Gastrocnemius medialis (tissue), 4 donors: ENCODE measurements at regions not wholly inside any gene's neighbourhood (a gene's known extent, or its start where the extent isn't known, plus 50 kb on each side); places are given as distances from the start of the nearest gene placed in this dataset.
A peak's percentile ranks its signal among the peaks of the same experiment; 100 is the strongest.

Experiments used
- ATAC-seq, 2 donors: fragments of 150-250 bp; one replicate each; pipeline ENCODE4 v1.9.1; 2016
- DNase-seq, 2 donors: peaks; one replicate each; pipeline ENCODE4 v3.0.0-alpha.2; 2019
- H3K27ac ChIP-seq, 4 donors: fragments of 200-600 bp; sonication (generic); 1 replicate in 1 of 4; 2 replicates in 3 of 4; pipeline ENCODE4 v1.5.1; 2016 to 2018; ENCODE audit warnings: mild to moderate bottlenecking in 2 of 4, moderate library complexity in 1 of 4
- H3K27me3 ChIP-seq, 3 donors: fragments of 200-600 bp; sonication (generic) in 2 of 3; 1 replicate in 1 of 3; 2 replicates in 2 of 3; pipeline versions ENCODE4 v1.5.1 to v1.6.0; 2016 to 2019; ENCODE audit warnings: mild to moderate bottlenecking in 1 of 3, moderate library complexity in 1 of 3
- H3K36me3 ChIP-seq, 2 donors: fragments of 200-600 bp; sonication (generic) in 1 of 2; one replicate each; pipeline ENCODE4 v1.5.1; 2017 to 2018
- H3K4me1 ChIP-seq, 2 donors: fragments of 200-600 bp; sonication (generic) in 1 of 2; one replicate each; pipeline ENCODE4 v1.5.1; 2016 to 2017; ENCODE audit warnings: mild to moderate bottlenecking in 2 of 2
- H3K4me3 ChIP-seq, 4 donors: fragments of 200-600 bp; sonication (generic) in 3 of 4; 1 replicate in 1 of 4; 2 replicates in 3 of 4; pipeline ENCODE4 v1.5.1; 2016 to 2019; ENCODE audit warnings: mild to moderate bottlenecking in 2 of 4
- H3K9me3 ChIP-seq, 3 donors: fragments of 200-600 bp; sonication (generic) in 2 of 3; 1 replicate in 1 of 3; 2 replicates in 2 of 3; pipeline ENCODE4 v1.5.1; 2016 to 2019
- CTCF ChIP-seq, 5 experiments: fragments of 450-650 bp in 3 of 5; fragments of 200-600 bp in 2 of 5; sonication (generic) in 2 of 5; IDR thresholded peaks in 4 of 5; conservative IDR thresholded peaks in 1 of 5; 1 replicate in 4 of 5; 2 replicates in 1 of 5; pipeline ENCODE4 v1.5.1; 2016 to 2019; ENCODE audit warnings: antibody characterized with exemption in 5 of 5, mild to moderate bottlenecking in 3 of 5, moderate library complexity in 3 of 5
- POLR2A ChIP-seq, 2 donors: fragments of 450-650 bp; IDR thresholded peaks; one replicate each; pipeline ENCODE4 v1.6.1; 2017; ENCODE audit warnings: antibody characterized with exemption in 2 of 2, mild to moderate bottlenecking in 2 of 2, moderate library complexity in 2 of 2
- in situ Hi-C, 4 donors: fragments of 200-750 bp; cut with MboI; loops; one replicate each; pipeline versions ENCODE4 v1.15.0 to v1.8.0; 2017; ENCODE audit warnings: low sequenced_read_pairs in 4 of 4
- intact Hi-C: fragments of 100-400 bp; cut with DNase I; formaldehyde crosslinking; loops from one replicate; pipeline ENCODE4 v1.15.1; 2023; ENCODE audit warnings: low total_unique reads

- intact Hi-C loops, result no loop called here
- no peak overlapping the region for H3K4me3 ChIP-seq
- no peak for DNase-seq
- H3K27me3 ChIP-seq, result no peaks in the 10 kb centered on the region
- H3K36me3 ChIP-seq, result no peaks in the 10 kb centered on the region
- H3K4me1 ChIP-seq, result peaks cover 20 to 22% of the 10 kb centered on the region in 2 donors
- no peak for ATAC-seq
- TF ChIP-seq POLR2A (IDR thresholded peaks at IDR 0.05), result no peak
- TF ChIP-seq CTCF (IDR thresholded peaks at IDR 0.05 in 4 of 5, conservative IDR thresholded peaks at IDR 0.05 in 1 of 5), result no peak
- no peak overlapping the region for H3K27ac ChIP-seq
- in situ Hi-C loops, result no loop called here
- no peaks in the 10 kb centered on the region for H3K9me3 ChIP-seq
These were observed 65.2 kb upstream of the TNFRSF19 start for GRCh38 chr13:23505007-23505406.

- in situ Hi-C loops, result no loop called here
- no peak for ATAC-seq
- no peak for TF ChIP-seq CTCF (IDR thresholded peaks at IDR 0.05 in 4 of 5, conservative IDR thresholded peaks at IDR 0.05 in 1 of 5)
- no peak for TF ChIP-seq POLR2A (IDR thresholded peaks at IDR 0.05)
- Histone ChIP-seq H3K27me3 (no peaks in the 10 kb centered on the region), H3K9me3 (no peaks in the 10 kb centered on the region), H3K4me3 (no peak overlapping the region), H3K36me3 (no peaks in the 10 kb centered on the region), H3K4me1 (peaks cover 29 to 33% of the 10 kb centered on the region in 2 donors), H3K27ac (peak overlapping the region in 2 of 4 donors; percentile 11 to 35)
- intact Hi-C loops, result no loop called here
- no peak for DNase-seq
These were observed 64.0 kb upstream of the TNFRSF19 start for GRCh38 chr13:23506071-23506806.

- TF ChIP-seq CTCF (IDR thresholded peaks at IDR 0.05 in 4 of 5, conservative IDR thresholded peaks at IDR 0.05 in 1 of 5) (no peak), POLR2A (IDR thresholded peaks at IDR 0.05) (no peak)
- intact Hi-C loops (no loop called here), in situ Hi-C loops (no loop called here)
- H3K27me3 ChIP-seq, result no peaks in the 10 kb centered on the region
- no peak for DNase-seq
- peak overlapping the region in 1 of 4 donors; percentile 35 for H3K27ac ChIP-seq
- no peaks in the 10 kb centered on the region for H3K9me3 ChIP-seq
- H3K36me3 ChIP-seq, result no peaks in the 10 kb centered on the region
- no peak overlapping the region for H3K4me3 ChIP-seq
- no peak for ATAC-seq
- peaks cover 33 to 36% of the 10 kb centered on the region in 2 donors for H3K4me1 ChIP-seq
These were observed 63.4 kb upstream of the TNFRSF19 start for GRCh38 chr13:23506807-23507291.

- Histone ChIP-seq H3K9me3 (no peaks in the 10 kb centered on the region), H3K27me3 (no peaks in the 10 kb centered on the region), H3K27ac (peak overlapping the region; percentile 58 to 72 (median 68)), H3K4me1 (peaks cover 43 to 45% of the 10 kb centered on the region in 2 donors), H3K4me3 (no peak overlapping the region), H3K36me3 (no peaks in the 10 kb centered on the region)
- intact Hi-C loops (loop anchor here (2.0 kb wide), 1 partner anchor 49 kb away; no protein-coding TSS in a partner anchor), in situ Hi-C loops (no loop called here)
- TF ChIP-seq POLR2A (IDR thresholded peaks at IDR 0.05), result no peak
- no peak for TF ChIP-seq CTCF (IDR thresholded peaks at IDR 0.05 in 4 of 5, conservative IDR thresholded peaks at IDR 0.05 in 1 of 5)
- ATAC-seq (no peak), DNase-seq (no peak)
These were observed 60.2 kb upstream of the TNFRSF19 start for GRCh38 chr13:23509781-23510543.
